HG02840 (cell line): ENCODE measurements at regions not wholly inside any gene's neighbourhood (a gene's known extent, or its start where the extent isn't known, plus 50 kb on each side); places are given as distances from the start of the nearest gene placed in this dataset.
"Not testable (repeated sequence)": the region's sequence is repeated elsewhere in the genome, so short reads cannot be mapped to it uniquely, and the experiment has no call there.

ENCODE experiments used
- ATAC-seq: cut with Tn5 transposase; IDR thresholded peaks from one replicate; pipeline ENCODE4 v1.9.1; 2021; ENCODE audit warnings: mild to moderate bottlenecking, moderate library complexity, moderate number of reproducible peaks; ENCODE audit not compliant: unreplicated experiment, low FRiP score

DNA sequence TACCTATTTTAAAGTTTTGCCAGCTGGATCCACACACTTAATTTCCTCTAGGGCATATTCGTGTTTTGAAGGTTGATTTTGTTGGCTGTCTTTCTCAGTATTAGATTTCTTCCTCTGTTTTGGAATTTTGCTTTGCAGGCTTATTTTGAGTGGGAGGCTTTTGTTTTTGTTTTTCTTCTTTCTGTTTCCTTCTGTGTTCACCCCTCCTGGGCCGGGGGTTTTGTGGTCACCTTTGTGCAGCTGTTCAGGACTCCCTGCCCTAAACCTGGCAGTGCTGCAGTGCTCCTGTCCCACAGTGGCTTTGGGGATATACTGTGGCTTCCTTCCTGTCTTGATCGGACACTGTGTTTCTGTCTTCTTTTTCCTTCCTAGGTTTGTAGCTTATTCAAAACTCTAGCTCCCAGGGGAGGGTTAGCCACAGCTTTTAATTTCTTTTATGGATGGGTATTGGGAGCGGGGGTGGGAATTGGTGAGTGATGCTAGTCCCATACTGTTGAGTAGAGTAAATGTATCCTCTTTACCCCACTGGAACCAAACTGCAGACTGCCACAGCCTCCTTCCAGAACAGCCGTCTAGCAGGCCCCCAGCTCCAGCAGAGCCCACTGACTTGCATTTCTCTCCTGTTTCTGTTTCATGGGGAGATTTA is 228.7 kb upstream of the FZD8 start:
- no peak for ATAC-seq

DNA sequence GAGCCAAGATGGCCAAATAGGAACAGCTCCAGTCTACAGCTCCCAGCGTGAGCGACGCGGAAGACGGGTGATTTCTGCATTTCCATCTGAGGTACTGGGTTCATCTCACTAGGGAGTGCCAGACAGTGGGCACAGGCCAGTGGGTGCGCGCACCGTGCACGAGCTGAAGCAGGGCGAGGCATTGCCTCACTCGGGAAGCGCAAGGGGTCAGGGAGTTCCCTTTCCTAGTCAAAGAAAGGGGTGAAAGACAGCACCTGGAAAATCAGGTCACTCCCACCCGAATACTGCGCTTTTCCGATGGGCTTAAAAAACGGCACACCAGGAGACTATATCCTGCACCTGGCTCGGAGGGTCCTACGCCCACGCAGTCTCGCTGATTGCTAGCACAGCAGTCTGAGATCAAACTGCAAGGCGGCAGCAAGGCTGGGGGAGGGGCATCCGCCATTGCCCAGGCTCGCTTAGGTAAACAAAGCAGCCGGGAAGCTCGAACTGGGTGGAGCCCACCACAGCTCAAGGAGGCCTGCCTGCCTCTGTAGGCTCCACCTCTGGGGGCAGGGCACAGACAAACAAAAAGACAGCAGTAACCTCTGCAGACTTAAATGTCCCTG is 216.7 kb upstream of the FZD8 start:
- not testable (repeated sequence) for ATAC-seq

- ATAC-seq, result no peak
These were observed 215.8 kb upstream of the FZD8 start for GRCh38 chr10:35857860-35858259.

- ATAC-seq, result no peak
These were observed 213.3 kb upstream of the FZD8 start for GRCh38 chr10:35855155-35855947.

- ATAC-seq, result no peak
These were observed 212.6 kb upstream of the FZD8 start for GRCh38 chr10:35854661-35855060.

DNA sequence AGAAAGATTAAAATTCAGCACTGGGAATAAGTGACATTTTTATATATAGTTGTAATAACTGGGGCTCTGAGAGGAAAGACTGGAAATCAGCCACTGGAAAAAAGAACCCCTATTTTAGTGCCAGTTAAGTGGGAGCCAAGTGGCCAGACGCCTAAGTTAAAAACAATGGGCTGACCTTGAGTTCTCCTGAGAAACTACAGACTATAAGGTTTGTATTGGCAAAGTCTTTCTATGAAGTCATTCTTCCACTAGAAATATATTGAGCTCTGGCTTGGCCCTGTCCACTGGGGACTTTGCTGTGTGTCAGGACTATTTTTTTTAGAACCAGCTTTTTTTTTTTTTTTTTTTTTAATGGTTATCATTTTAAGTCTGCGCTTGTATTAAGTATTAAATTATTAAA is 210.6 kb upstream of the FZD8 start:
- no peak for ATAC-seq

DNA sequence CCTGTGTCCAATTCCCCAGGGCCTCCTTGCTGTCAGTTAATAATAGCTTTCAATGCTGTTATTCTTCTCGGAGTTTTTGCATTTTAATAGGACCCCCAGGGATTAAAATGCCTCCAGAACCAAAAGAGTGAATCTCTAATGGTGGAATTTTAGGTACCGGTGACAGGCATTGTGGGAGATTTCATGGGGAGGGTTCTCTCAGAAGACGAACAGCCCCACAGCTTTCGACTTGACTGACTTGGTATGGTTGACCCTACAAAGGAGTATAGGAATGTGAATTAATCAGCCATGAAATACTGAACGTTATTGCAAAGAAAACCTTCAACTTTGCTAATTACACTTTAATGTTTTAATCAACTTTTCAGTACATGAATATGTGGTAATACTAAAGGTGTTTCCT is 206.3 kb upstream of the FZD8 start:
- no peak for ATAC-seq

DNA sequence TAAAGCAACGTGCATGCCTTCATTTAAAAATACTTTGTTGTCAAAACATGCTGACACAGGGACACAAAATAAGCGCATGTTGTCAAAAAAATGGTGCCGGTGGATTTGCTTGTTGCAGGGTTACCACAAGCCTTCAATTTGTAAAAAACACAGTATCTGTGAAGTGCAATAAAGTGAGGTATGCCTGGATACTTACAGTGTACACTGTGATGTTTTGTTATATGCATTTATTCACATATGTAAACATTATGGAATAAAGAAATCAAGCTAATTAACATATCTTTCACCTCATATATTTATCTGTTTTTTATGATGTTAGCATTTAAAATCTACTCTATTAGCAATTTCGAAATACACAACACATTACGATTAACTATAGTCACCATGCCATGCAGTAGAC is 202.6 kb upstream of the FZD8 start:
- no peak for ATAC-seq

DNA sequence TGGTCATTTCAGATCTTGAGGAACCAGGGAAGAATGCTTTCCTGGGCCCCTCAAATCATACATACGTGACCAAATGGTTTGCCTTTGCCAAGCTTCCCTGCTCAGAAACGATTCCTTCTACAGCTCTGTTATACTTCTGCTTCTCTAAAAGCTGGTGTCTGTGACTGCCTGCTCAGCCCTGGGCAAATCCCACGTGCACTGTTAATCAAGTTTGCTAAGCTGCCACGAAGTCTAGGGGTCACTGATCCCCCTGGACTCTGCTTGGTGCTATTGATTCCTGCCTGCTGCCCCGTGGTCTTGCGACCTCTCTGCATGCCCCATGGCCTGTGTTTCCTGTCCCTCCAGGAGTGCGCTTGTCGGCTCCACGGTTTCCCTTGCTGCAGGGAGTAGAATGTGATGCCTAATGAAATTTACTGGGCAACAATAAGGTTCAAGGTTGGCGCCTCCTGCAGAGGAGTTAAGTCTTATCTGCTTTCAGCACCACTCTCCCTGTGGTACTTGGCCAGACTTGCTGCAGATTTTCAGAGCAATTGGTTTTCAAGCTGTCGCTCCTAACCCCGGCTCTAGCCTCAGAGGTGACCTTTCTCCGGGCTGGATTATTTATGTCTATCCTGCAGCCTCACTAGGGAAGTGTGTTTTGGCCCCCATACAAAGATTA is 201.6 kb upstream of the FZD8 start:
- no peak for ATAC-seq

DNA sequence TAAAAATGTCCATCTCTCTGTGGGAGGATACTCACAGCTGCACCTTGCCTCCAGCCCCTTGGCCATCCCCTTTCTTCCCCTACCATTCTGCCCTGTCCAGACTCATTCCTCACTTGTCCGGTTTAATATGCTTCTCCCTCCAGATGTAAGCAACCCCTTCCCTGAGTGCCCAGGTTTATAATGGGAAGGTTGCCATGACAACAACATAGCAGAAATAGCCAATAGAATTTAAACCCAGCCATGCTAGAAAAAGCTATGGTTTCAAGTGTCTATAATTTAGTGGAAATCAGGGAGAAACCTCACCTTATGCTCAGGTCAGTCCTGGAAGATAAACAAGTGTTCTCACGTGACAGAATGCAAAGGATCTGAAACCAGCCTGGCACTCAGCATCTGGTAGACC is 196.0 kb upstream of the FZD8 start:
- no peak for ATAC-seq

DNA sequence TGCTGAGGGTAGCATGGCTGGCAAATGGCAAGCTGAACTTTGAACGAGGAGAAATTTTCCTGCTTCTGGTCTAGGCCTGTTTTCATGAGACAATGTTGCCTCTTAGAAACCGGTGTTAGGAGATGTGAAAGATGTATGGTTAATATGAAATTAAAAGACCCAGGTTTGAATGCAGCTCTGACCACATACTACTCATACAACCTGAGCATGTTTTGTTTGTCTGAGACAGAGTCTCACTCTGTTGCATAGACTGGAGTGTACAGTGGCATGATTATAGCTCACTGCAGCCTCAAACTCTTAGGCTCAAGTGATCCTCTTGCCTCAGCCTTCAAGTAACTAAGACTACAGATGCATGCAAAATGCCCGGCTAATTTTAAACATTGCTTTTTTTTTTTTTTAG is 193.4 kb upstream of the FZD8 start:
- no peak for ATAC-seq

DNA sequence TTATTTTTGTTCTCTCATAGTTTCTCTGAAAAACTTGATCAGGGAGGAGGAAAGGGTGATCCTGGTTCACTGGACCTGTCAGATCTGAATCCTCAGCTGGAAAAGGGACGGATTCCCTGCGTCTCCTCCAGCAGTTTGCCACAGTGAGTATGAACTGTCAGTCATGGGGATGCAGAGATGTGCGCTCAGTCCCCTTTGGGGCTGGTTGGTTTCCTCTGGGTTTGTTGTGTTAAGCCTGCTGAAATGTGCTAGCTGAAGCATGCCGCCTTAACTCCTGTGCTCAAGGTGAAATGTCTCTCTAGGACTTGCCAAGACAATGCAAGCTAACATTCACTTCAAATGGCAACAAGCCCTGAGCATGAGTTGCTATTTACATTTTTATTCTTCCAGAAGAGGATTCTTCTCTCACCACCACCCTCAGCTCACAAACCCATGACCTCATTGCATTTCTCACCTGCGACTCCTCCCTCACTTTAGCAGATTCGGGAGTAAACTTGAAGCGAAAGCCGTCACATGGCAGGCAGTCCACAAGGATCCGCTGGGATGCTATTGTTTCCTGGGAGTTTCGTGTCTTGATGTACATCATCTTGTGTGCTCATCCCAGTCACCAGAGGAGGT is 192.9 kb upstream of the FZD8 start:
- ATAC-seq, result no peak

- ATAC-seq, result no peak
These were observed 185.7 kb upstream of the FZD8 start for GRCh38 chr10:35827783-35828182.

DNA sequence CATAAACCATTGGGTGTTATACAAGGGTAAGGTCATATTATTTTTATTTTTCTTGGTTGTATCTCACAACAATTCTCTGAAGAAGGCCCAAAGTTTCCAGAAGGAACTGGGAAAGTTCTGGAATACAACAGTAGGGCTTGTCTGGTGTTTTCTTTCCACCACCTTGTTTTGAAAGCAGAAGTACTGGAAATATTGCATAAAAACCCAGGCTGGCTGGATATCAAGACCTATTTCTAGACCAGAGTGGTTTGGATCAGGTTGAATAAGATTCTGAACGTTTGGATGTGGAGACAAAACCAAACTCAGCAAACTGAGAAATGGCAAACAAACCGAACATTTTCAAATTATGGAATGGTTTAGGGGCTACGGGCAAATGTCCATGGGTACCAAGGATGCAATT is 182.6 kb upstream of the FZD8 start:
- ATAC-seq, result no peak

DNA sequence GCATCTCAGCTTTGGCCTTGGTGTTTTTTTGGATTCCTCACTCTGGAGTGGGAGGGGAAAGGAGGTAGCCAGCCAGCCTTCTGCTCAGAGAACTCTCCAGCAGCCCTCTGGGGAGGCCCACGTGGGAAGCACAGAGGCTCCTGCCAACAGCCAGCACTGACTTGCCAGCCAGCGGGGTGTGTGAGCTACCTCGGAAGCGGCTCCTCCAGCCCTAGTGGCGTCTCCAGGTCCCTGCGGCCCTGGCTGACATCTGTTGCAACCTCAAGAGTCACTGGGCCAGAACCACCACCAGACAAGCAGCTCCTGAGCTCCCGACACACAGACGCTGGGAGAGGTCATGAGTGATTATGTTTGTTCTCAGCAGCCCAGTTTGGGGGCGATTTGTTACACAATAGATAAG is 180.2 kb upstream of the FZD8 start:
- no peak for ATAC-seq

DNA sequence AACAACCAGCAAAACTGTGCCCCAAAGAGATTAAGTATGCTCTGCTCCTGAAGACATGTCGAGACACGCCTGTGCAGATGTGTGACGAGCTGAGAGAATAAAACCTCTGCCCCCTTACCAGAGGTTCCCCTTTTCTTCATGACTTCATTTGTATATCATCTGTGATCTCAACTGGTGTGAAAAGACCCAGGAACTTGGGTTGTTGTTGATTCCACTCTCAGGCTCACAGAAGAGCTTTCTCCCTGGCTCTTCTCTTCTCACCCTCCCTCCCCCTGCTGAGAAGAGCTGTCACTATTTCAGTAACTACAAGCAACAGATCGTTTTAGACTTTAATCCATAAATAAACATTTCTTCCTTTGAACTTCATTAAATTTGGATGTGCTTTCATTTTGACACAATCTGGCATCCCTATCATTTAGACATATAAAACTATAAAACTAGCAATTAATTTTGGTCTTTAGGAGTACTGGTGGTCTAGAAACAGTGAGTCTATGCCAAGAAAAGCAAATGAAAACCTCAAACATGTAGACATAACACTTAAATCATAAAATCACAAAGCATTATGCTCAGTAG is 179.3 kb upstream of the FZD8 start:
- ATAC-seq, result peak; percentile 62

DNA sequence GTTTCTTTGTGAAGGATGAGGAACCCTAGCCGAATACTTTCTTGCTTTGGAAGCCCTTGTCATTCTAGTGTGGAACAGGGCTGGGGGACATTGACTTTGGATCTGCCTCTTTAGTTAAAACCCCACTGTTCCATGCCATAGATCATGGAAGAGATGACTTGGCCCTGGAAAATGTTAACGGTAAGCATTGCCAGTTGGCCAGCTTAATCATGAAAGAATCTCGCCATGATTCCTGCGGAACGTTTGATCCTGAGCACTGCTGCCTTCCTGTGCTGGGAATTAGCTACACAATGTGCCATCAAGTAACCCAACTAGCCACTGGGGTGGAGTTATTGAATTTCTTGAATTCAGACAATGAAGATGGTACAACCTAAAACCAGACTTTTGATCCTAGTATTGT is 177.6 kb upstream of the FZD8 start:
- ATAC-seq, result no peak

GRCh38 chr10:35819011-35819410 is 176.9 kb upstream of the FZD8 start:
- ATAC-seq, result no peak

GRCh38 chr10:35817109-35817508 is 175.0 kb upstream of the FZD8 start:
- ATAC-seq, result not testable (repeated sequence)

DNA sequence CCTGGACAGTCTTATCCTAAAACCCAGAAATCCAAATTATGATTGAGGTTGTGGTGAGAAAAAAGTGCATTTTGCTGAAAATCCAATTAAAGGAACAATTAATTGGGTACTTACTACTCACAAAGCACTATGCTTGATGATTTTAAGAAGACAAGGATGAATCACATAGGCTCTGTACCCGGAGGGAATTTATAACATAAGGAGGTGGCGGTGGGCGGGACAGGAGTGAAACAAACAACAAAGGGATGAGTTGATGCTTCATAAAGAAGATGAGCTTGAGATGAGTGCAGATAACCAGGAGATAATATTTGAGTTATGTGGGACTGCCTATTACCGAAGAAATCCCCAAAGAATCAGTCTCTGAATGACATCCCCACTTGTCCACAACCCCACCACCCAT is 171.1 kb upstream of the FZD8 start:
- no peak for ATAC-seq

GRCh38 chr10:35808344-35808743 is 166.2 kb upstream of the FZD8 start:
- ATAC-seq, result no peak
